ENCODE measurements at regions not wholly inside any gene's neighbourhood (a gene's known extent, or its start where the extent isn't known, plus 50 kb on each side); places are given as distances from the start of the nearest gene placed in this dataset.

DNA sequence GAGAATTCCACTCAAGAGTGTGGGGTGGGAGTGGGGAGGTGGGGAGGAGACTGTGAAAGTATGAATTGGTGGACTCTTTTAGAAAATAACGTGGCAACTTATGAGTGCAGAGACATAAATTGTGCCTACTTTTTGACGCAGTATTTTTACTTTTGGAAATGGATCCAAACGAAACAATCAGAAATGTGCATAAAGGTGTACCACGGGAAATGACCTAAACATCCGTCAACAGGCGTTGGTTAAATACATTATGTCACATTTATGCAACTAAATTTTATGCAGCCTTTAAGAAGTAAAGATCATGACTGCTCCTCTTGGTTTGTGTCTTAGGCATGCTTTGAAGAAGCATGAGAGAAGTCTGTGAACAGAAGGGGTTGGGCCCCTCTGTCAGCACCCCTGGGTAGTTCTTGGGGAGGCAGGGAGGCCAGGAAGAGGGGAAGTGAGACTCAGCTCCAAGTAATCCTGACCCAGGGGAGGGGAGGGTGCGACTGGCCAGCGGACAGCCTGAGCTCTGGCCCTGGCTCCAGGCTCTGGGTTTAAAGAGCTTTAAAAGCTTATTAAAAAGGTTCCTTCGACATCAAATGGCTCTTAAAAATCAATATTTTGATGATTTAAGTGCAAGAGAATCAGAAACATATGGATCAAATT lies 126.4 kb upstream of the HAAO start:
- TF ChIP-seq EZH2phosphoT487 (IDR thresholded peaks at IDR 0.05; ENCODE audit: borderline replicate concordance, low read depth, low read length) (no peak), CTCF (conservative IDR thresholded peaks at IDR 0.05; ENCODE audit: low read length) (no peak)
- Histone ChIP-seq H3K36me3 (ENCODE audit: insufficient read depth, low read length) (no peaks in the 10 kb centered on the region), H3K27ac (ENCODE audit: low read depth, low read length, poor library complexity, severe bottlenecking) (no peak overlapping the region), H3K4me3 (ENCODE audit: low read depth, low read length, poor library complexity, severe bottlenecking) (no peak overlapping the region), H3K4me2 (ENCODE audit: low read length) (no peak overlapping the region), H3K4me1 (ENCODE audit: insufficient read depth, low read length, poor library complexity, severe bottlenecking) (no peaks in the 10 kb centered on the region), H2AFZ (ENCODE audit: low read length) (no peak overlapping the region), H3K9me2 (ENCODE audit: insufficient read depth, low read length) (no peaks in the 10 kb centered on the region), H3K79me2 (ENCODE audit: insufficient read depth, low read depth, low read length) (no peaks in the 10 kb centered on the region), H3K9me3 (ENCODE audit: low read length) (no peaks in the 10 kb centered on the region), H4K20me1 (ENCODE audit: insufficient read depth, low read length) (no peaks in the 10 kb centered on the region)
- intact Hi-C loops (cut with micrococcal nuclease; ENCODE audit: unreplicated experiment), result no loop called here
- BruUV-seq (replicated peaks), result no TSS peak
- no peak for DNase-seq (ENCODE audit: low spot score)
- POLR2A ChIA-PET, result no interaction called here
- CTCF ChIA-PET (ENCODE audit: unreplicated experiment), result no interaction called here

GRCh38 chr2:42918041-42918440 lies 125.7 kb upstream of the HAAO start:
- no peak overlapping the region for H2AFZ ChIP-seq (ENCODE audit: low read length)
- no peak for DNase-seq (ENCODE audit: low spot score)
- H3K4me2 ChIP-seq (ENCODE audit: low read length), result no peak overlapping the region
- no peak overlapping the region for H3K4me3 ChIP-seq (ENCODE audit: low read depth, low read length, poor library complexity, severe bottlenecking)
- H4K20me1 ChIP-seq (ENCODE audit: insufficient read depth, low read length), result no peaks in the 10 kb centered on the region
- CTCF ChIA-PET (ENCODE audit: unreplicated experiment), result interaction anchor here (0.6 kb wide), 1 partner anchor 48 kb away, joined by 3 read pairs; no protein-coding TSS in a partner anchor
- no peaks in the 10 kb centered on the region for H3K79me2 ChIP-seq (ENCODE audit: insufficient read depth, low read depth, low read length)
- H3K36me3 ChIP-seq (ENCODE audit: insufficient read depth, low read length), result no peaks in the 10 kb centered on the region
- POLR2A ChIA-PET, result no interaction called here
- intact Hi-C loops (cut with micrococcal nuclease; ENCODE audit: unreplicated experiment), result no loop called here
- no TSS peak for BruUV-seq (replicated peaks)
- TF ChIP-seq CTCF (conservative IDR thresholded peaks at IDR 0.05; ENCODE audit: low read length), result no peak
- no peak for TF ChIP-seq EZH2phosphoT487 (IDR thresholded peaks at IDR 0.05; ENCODE audit: borderline replicate concordance, low read depth, low read length)
- no peak overlapping the region for H3K27ac ChIP-seq (ENCODE audit: low read depth, low read length, poor library complexity, severe bottlenecking)
- H3K9me3 ChIP-seq (ENCODE audit: low read length), result no peaks in the 10 kb centered on the region
- no peaks in the 10 kb centered on the region for H3K9me2 ChIP-seq (ENCODE audit: insufficient read depth, low read length)
- no peaks in the 10 kb centered on the region for H3K4me1 ChIP-seq (ENCODE audit: insufficient read depth, low read length, poor library complexity, severe bottlenecking)

GRCh38 chr2:42917425-42917927 lies 125.1 kb upstream of the HAAO start:
- Histone ChIP-seq H3K4me1 (ENCODE audit: insufficient read depth, low read length, poor library complexity, severe bottlenecking) (no peaks in the 10 kb centered on the region), H3K9me3 (ENCODE audit: low read length) (no peaks in the 10 kb centered on the region), H3K36me3 (ENCODE audit: insufficient read depth, low read length) (no peaks in the 10 kb centered on the region), H4K20me1 (ENCODE audit: insufficient read depth, low read length) (no peaks in the 10 kb centered on the region), H3K4me2 (ENCODE audit: low read length) (no peak overlapping the region), H3K9me2 (ENCODE audit: insufficient read depth, low read length) (no peaks in the 10 kb centered on the region), H2AFZ (ENCODE audit: low read length) (no peak overlapping the region), H3K27ac (ENCODE audit: low read depth, low read length, poor library complexity, severe bottlenecking) (no peak overlapping the region), H3K79me2 (ENCODE audit: insufficient read depth, low read depth, low read length) (no peaks in the 10 kb centered on the region), H3K4me3 (ENCODE audit: low read depth, low read length, poor library complexity, severe bottlenecking) (no peak overlapping the region)
- CTCF ChIA-PET (ENCODE audit: unreplicated experiment), result interaction anchor here (0.6 kb wide), 1 partner anchor 49 kb away, joined by 3 read pairs; no protein-coding TSS in a partner anchor
- POLR2A ChIA-PET, result no interaction called here
- TF ChIP-seq CTCF (conservative IDR thresholded peaks at IDR 0.05; ENCODE audit: low read length) (no peak), EZH2phosphoT487 (IDR thresholded peaks at IDR 0.05; ENCODE audit: borderline replicate concordance, low read depth, low read length) (no peak)
- BruUV-seq (replicated peaks), result no TSS peak
- intact Hi-C loops (cut with micrococcal nuclease; ENCODE audit: unreplicated experiment), result no loop called here
- no peak for DNase-seq (ENCODE audit: low spot score)

Measured in OCI-LY7 (cell line).